HEK293 (cell line): ENCODE measurements at regions not wholly inside any gene's neighbourhood (a gene's known extent, or its start where the extent isn't known, plus 50 kb on each side); places are given as distances from the start of the nearest gene placed in this dataset.

Experiments used
- CTCF ChIA-PET: fragments of 350-600 bp; formaldehyde crosslinking; extraction: SDS; loops from one replicate; lab custom pipeline; 2021; ENCODE audit warnings: antibody characterized with exemption; lab: Yijun Ruan, JAX
- POLR2A ChIA-PET: fragments of 300-600 bp; formaldehyde crosslinking; extraction: SDS; loops from one replicate; lab custom pipeline; 2020; ENCODE audit warnings: antibody characterized with exemption, inconsistent platforms; lab: Yijun Ruan, JAX
- H3K27ac ChIP-seq: fragments of 200-500 bp; sonication (Bioruptor generic); 2 replicates; pipeline ENCODE4 v1.5.1; 2014; ENCODE audit warnings: low read depth, low read length, control low read depth, inconsistent platforms; ENCODE audit errors: extremely low read depth
- H3K36me3 ChIP-seq, 2 experiments: fragments of 200-500 bp in 1 of 2; sonication (Bioruptor generic) in 1 of 2; 1 replicate in 1 of 2; 2 replicates in 1 of 2; pipeline ENCODE4 v1.5.1; 2014 to 2017; ENCODE audit warnings: inconsistent platforms in 2 of 2, low read length in 2 of 2; ENCODE audit not compliant: control insufficient read depth in 2 of 2, insufficient read depth in 1 of 2
- H3K4me1 ChIP-seq: fragments of 200-500 bp; sonication (Bioruptor generic); 2 replicates; pipeline ENCODE4 v1.5.1; 2014; ENCODE audit warnings: mild to moderate bottlenecking, low read length, inconsistent platforms; ENCODE audit not compliant: control insufficient read depth, insufficient read depth
- H3K4me3 ChIP-seq: 2 replicates; pipeline ENCODE4 v1.5.1; 2011; ENCODE audit warnings: low read depth, mild to moderate bottlenecking, control low read depth, low read length, moderate library complexity
- H3K9me3 ChIP-seq: fragments of 200-500 bp; sonication (Bioruptor generic); 2 replicates; pipeline ENCODE4 v1.5.1; 2014; ENCODE audit warnings: low read depth, low read length, inconsistent platforms; ENCODE audit not compliant: control insufficient read depth, insufficient read depth
- HOXC10 ChIP-seq: sonication (generic); formaldehyde crosslinking; IDR thresholded peaks from 2 replicates; pipeline ENCODE4 v1.8.1; 2023; ENCODE audit warnings: mild to moderate bottlenecking, missing genetic modification reagents
- WT1 ChIP-seq: fragments of 450-650 bp; formaldehyde crosslinking; IDR thresholded peaks from 2 replicates; pipeline ENCODE4 v1.5.1; 2016; ENCODE audit warnings: missing biosample characterization, missing genetic modification characterization
- ZBTB17 ChIP-seq: fragments of 450-650 bp; formaldehyde crosslinking; IDR thresholded peaks from 2 replicates; pipeline ENCODE4 v1.5.1; 2016; ENCODE audit warnings: missing biosample characterization, missing genetic modification characterization
- ZNF10 ChIP-seq: fragments of 450-650 bp; formaldehyde crosslinking; IDR thresholded peaks from 2 replicates; pipeline ENCODE4 v1.5.1; 2017; ENCODE audit warnings: missing biosample characterization, missing genetic modification characterization
- ZNF266 ChIP-seq: fragments of 450-650 bp; formaldehyde crosslinking; IDR thresholded peaks from 2 replicates; pipeline ENCODE4 v1.5.1; 2016; ENCODE audit warnings: missing biosample characterization, missing genetic modification characterization, low read depth
- ZNF292 ChIP-seq: fragments of 450-650 bp; formaldehyde crosslinking; IDR thresholded peaks from 2 replicates; pipeline ENCODE4 v1.5.1; 2016; ENCODE audit warnings: low read depth, missing biosample characterization, missing genetic modification characterization, borderline replicate concordance
- ZNF335 ChIP-seq: fragments of 450-650 bp; formaldehyde crosslinking; conservative IDR thresholded peaks from 2 replicates; pipeline ENCODE4 v1.5.1; 2016; ENCODE audit warnings: missing biosample characterization, missing genetic modification characterization
- ZNF394 ChIP-seq: fragments of 450-650 bp; formaldehyde crosslinking; IDR thresholded peaks from 2 replicates; pipeline ENCODE4 v1.5.1; 2016; ENCODE audit warnings: missing biosample characterization, missing genetic modification characterization, mild to moderate bottlenecking, moderate library complexity, borderline replicate concordance
- ZNF560 ChIP-seq: fragments of 450-650 bp; formaldehyde crosslinking; IDR thresholded peaks from 2 replicates; pipeline ENCODE4 v1.5.1; 2017; ENCODE audit warnings: missing biosample characterization, missing genetic modification characterization, borderline replicate concordance
- TF ChIP-seq, protein P1 (sequence below): fragments of 450-650 bp; formaldehyde crosslinking; IDR thresholded peaks from 2 replicates; pipeline ENCODE4 v1.5.1; 2016; ENCODE audit warnings: missing biosample characterization, missing genetic modification characterization
- TF ChIP-seq, protein P2 (sequence below): fragments of 450-650 bp; formaldehyde crosslinking; IDR thresholded peaks from 2 replicates; pipeline ENCODE4 v1.5.1; 2016; ENCODE audit warnings: missing biosample characterization, missing genetic modification characterization
- TF ChIP-seq, protein P3 (sequence below): fragments of 450-650 bp; formaldehyde crosslinking; IDR thresholded peaks from 2 replicates; pipeline ENCODE4 v1.5.1; 2017; ENCODE audit warnings: missing biosample characterization, missing genetic modification characterization
- TF ChIP-seq, protein P4 (sequence below): fragments of 450-650 bp; formaldehyde crosslinking; IDR thresholded peaks from 2 replicates; pipeline ENCODE4 v1.5.1; 2016; ENCODE audit warnings: missing biosample characterization, missing genetic modification characterization
- TF ChIP-seq, protein P5 (sequence below): fragments of 450-650 bp; formaldehyde crosslinking; IDR thresholded peaks from 2 replicates; pipeline ENCODE4 v1.5.1; 2017; ENCODE audit warnings: missing biosample characterization, missing genetic modification characterization
- TF ChIP-seq, protein P6 (sequence below): fragments of 450-650 bp; formaldehyde crosslinking; conservative IDR thresholded peaks from 2 replicates; pipeline ENCODE4 v1.5.1; 2016; ENCODE audit warnings: low read depth, missing biosample characterization, missing genetic modification characterization
- TF ChIP-seq, protein P7 (sequence below): fragments of 450-650 bp; formaldehyde crosslinking; optimal IDR thresholded peaks from 2 replicates; pipeline ENCODE3; 2016; ENCODE audit warnings: missing biosample characterization, mild to moderate bottlenecking, missing genetic modification characterization

DNA sequence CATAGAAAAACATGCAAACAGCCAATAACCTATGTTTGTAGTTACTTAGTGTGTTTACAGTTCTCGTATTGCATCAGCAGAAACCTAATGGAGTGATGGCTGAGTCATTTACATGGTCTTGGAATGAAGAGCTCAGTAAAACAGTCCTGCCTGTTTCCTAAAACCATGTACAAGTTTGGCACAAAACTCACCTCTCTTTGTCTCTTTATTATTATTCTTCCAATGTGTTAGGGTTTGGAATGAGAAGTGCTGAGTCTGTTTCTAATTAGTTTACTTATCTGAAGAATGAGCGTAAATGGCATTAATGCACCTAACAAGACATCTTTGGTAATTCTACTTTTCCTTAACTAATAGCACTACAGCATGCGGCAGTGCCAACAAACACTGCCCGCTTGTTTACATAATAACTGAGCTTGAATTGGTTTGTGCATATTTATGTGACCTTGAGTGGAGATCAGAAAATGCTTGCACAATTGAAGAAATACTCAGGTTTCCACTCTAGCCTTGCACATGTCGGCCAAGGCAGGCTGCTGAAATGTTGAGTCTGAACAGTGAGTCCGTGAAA lies 385.4 kb upstream of the SEMA6D start:
- peaks cover 13% of the 10 kb centered on the region for H3K4me1 ChIP-seq
- no peak overlapping the region for H3K4me3 ChIP-seq
- H3K27ac ChIP-seq, result 0 out of 2 replicates have a peak overlapping the region, but pooled peaks have one; percentile 16
- ChIA-PET CTCF (interaction anchor here (0.7 kb wide), 1 partner anchor 9 kb away, joined by 3 read pairs; no protein-coding TSS in a partner anchor), POLR2A (interaction anchor here (0.5 kb wide), 1 partner anchor 989 kb away, joined by 6 read pairs; no protein-coding TSS in a partner anchor)
- no peaks in the 10 kb centered on the region for H3K9me3 ChIP-seq
- no peaks in the 10 kb centered on the region for H3K36me3 ChIP-seq
- no peak for TF ChIP-seq ZNF292 (tag by site-specific recombination)
- TF ChIP-seq ZBTB17 (tag by site-specific recombination), result 0 out of 2 replicates have a peak, but pooled peaks have one; percentile 24
- TF ChIP-seq, protein P1, sequence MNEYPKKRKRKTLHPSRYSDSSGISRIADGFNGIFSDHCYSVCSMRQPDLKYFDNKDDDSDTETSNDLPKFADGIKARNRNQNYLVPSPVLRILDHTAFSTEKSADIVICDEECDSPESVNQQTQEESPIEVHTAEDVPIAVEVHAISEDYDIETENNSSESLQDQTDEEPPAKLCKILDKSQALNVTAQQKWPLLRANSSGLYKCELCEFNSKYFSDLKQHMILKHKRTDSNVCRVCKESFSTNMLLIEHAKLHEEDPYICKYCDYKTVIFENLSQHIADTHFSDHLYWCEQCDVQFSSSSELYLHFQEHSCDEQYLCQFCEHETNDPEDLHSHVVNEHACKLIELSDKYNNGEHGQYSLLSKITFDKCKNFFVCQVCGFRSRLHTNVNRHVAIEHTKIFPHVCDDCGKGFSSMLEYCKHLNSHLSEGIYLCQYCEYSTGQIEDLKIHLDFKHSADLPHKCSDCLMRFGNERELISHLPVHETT (tag by site-specific recombination), result no peak
- TF ChIP-seq ZNF560, result no peak
- TF ChIP-seq, protein P2, sequence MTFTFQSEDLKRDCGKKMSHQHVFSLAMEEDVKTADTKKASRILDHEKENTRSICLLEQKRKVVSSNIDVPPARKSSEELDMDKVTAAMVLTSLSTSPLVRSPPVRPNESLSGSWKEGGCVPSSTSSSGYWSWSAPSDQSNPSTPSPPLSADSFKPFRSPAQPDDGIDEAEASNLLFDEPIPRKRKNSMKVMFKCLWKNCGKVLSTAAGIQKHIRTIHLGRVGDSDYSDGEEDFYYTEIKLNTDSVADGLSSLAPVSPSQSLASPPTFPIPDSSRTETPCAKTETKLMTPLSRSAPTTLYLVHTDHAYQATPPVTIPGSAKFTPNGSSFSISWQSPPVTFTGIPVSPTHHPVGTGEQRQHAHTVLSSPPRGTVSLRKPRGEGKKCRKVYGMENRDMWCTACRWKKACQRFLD (tag by site-specific recombination), result no peak
- TF ChIP-seq, protein P3, sequence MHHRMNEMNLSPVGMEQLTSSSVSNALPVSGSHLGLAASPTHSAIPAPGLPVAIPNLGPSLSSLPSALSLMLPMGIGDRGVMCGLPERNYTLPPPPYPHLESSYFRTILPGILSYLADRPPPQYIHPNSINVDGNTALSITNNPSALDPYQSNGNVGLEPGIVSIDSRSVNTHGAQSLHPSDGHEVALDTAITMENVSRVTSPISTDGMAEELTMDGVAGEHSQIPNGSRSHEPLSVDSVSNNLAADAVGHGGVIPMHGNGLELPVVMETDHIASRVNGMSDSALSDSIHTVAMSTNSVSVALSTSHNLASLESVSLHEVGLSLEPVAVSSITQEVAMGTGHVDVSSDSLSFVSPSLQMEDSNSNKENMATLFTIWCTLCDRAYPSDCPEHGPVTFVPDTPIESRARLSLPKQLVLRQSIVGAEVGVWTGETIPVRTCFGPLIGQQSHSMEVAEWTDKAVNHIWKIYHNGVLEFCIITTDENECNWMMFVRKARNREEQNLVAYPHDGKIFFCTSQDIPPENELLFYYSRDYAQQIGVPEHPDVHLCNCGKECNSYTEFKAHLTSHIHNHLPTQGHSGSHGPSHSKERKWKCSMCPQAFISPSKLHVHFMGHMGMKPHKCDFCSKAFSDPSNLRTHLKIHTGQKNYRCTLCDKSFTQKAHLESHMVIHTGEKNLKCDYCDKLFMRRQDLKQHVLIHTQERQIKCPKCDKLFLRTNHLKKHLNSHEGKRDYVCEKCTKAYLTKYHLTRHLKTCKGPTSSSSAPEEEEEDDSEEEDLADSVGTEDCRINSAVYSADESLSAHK (tag by site-specific recombination), result no peak
- TF ChIP-seq, protein P4, sequence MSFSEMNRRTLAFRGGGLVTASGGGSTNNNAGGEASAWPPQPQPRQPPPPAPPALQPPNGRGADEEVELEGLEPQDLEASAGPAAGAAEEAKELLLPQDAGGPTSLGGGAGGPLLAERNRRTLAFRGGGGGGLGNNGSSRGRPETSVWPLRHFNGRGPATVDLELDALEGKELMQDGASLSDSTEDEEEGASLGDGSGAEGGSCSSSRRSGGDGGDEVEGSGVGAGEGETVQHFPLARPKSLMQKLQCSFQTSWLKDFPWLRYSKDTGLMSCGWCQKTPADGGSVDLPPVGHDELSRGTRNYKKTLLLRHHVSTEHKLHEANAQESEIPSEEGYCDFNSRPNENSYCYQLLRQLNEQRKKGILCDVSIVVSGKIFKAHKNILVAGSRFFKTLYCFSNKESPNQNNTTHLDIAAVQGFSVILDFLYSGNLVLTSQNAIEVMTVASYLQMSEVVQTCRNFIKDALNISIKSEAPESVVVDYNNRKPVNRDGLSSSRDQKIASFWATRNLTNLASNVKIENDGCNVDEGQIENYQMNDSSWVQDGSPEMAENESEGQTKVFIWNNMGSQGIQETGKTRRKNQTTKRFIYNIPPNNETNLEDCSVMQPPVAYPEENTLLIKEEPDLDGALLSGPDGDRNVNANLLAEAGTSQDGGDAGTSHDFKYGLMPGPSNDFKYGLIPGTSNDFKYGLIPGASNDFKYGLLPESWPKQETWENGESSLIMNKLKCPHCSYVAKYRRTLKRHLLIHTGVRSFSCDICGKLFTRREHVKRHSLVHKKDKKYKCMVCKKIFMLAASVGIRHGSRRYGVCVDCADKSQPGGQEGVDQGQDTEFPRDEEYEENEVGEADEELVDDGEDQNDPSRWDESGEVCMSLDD, result no peak
- TF ChIP-seq ZNF394 (tag by site-specific recombination), result no peak
- peak; percentile 68 for TF ChIP-seq ZNF10 (tag by site-specific recombination)
- TF ChIP-seq WT1 (tag by site-specific recombination), result no peak
- TF ChIP-seq ZNF335 (tag by site-specific recombination), result peak; percentile 57
- TF ChIP-seq, protein P5, sequence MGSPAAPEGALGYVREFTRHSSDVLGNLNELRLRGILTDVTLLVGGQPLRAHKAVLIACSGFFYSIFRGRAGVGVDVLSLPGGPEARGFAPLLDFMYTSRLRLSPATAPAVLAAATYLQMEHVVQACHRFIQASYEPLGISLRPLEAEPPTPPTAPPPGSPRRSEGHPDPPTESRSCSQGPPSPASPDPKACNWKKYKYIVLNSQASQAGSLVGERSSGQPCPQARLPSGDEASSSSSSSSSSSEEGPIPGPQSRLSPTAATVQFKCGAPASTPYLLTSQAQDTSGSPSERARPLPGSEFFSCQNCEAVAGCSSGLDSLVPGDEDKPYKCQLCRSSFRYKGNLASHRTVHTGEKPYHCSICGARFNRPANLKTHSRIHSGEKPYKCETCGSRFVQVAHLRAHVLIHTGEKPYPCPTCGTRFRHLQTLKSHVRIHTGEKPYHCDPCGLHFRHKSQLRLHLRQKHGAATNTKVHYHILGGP (tag by site-specific recombination), result no peak
- TF ChIP-seq HOXC10 (CRISPR knock-in tag), result no peak
- no peak for TF ChIP-seq ZNF266 (tag by site-specific recombination)
- TF ChIP-seq, protein P6, sequence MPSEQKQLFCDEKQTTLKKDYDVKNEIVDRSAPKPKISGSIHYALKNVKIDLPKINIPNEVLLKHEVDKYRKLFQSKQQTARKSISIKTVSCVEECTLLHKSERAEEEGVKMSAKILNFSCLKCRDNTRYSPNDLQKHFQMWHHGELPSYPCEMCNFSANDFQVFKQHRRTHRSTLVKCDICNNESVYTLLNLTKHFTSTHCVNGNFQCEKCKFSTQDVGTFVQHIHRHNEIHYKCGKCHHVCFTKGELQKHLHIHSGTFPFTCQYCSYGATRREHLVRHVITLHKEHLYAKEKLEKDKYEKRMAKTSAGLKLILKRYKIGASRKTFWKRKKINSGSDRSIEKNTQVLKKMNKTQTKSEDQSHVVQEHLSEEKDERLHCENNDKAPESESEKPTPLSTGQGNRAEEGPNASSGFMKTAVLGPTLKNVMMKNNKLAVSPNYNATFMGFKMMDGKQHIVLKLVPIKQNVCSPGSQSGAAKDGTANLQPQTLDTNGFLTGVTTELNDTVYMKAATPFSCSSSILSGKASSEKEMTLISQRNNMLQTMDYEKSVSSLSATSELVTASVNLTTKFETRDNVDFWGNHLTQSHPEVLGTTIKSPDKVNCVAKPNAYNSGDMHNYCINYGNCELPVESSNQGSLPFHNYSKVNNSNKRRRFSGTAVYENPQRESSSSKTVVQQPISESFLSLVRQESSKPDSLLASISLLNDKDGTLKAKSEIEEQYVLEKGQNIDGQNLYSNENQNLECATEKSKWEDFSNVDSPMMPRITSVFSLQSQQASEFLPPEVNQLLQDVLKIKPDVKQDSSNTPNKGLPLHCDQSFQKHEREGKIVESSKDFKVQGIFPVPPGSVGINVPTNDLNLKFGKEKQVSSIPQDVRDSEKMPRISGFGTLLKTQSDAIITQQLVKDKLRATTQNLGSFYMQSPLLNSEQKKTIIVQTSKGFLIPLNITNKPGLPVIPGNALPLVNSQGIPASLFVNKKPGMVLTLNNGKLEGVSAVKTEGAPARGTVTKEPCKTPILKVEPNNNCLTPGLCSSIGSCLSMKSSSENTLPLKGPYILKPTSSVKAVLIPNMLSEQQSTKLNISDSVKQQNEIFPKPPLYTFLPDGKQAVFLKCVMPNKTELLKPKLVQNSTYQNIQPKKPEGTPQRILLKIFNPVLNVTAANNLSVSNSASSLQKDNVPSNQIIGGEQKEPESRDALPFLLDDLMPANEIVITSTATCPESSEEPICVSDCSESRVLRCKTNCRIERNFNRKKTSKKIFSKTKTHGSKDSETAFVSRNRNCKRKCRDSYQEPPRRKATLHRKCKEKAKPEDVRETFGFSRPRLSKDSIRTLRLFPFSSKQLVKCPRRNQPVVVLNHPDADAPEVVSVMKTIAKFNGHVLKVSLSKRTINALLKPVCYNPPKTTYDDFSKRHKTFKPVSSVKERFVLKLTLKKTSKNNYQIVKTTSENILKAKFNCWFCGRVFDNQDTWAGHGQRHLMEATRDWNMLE, result 0 out of 2 replicates have a peak, but pooled peaks have one; percentile 21
- TF ChIP-seq, protein P7, sequence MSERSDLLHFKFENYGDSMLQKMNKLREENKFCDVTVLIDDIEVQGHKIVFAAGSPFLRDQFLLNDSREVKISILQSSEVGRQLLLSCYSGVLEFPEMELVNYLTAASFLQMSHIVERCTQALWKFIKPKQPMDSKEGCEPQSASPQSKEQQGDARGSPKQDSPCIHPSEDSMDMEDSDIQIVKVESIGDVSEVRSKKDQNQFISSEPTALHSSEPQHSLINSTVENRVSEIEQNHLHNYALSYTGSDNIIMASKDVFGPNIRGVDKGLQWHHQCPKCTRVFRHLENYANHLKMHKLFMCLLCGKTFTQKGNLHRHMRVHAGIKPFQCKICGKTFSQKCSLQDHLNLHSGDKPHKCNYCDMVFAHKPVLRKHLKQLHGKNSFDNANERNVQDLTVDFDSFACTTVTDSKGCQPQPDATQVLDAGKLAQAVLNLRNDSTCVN, result no peak
